ENCODE measurements at regions not wholly inside any gene's neighbourhood (a gene's known extent, or its start where the extent isn't known, plus 50 kb on each side); places are given as distances from the start of the nearest gene placed in this dataset.

GRCh38 chr2:185375731-185376130 is 362.9 kb upstream of the FSIP2 start:
- TF ChIP-seq POLR2A (IDR thresholded peaks at IDR 0.05; ENCODE audit: low read depth, low read length) (no peak), TAF1 (IDR thresholded peaks at IDR 0.05; ENCODE audit: low read depth, low read length) (no peak)

All from GM12891 (cell line).